SK-N-SH (cell line): ENCODE measurements at regions not wholly inside any gene's neighbourhood (a gene's known extent, or its start where the extent isn't known, plus 50 kb on each side); places are given as distances from the start of the nearest gene placed in this dataset.

Source experiments
- CTCF ChIA-PET: fragments of 300-600, 350-600 bp; formaldehyde crosslinking; extraction: SDS; loops from one replicate; lab custom pipeline; 2021; lab: Yijun Ruan, JAX
- POLR2A ChIA-PET: fragments of 350-600 bp; sonication (Branson Sonifier 250); formaldehyde crosslinking; extraction: SDS; loops from one replicate; lab custom pipeline; 2020; ENCODE audit warnings: antibody characterized with exemption, inconsistent platforms; lab: Yijun Ruan, JAX
- DNase-seq: peaks from one replicate; pipeline ENCODE4 v3.0.0; 2012
- H2AFZ ChIP-seq: fragments of 200-600 bp; sonication (generic); 2 replicates; pipeline ENCODE4 v1.8.1; 2016; ENCODE audit warnings: antibody characterized with exemption, mild to moderate bottlenecking, low read depth
- H3F3A ChIP-seq: fragments of 200-600 bp; sonication (generic); replicated peaks from 2 replicates; pipeline ENCODE3; 2016; ENCODE audit warnings: antibody characterized with exemption, mild to moderate bottlenecking; ENCODE audit not compliant: insufficient read depth
- H3K27ac ChIP-seq, 2 experiments: fragments of 200-500 bp in 1 of 2; fragments of 200-600 bp in 1 of 2; sonication (Bioruptor generic) in 1 of 2; sonication (generic), shearing (Covaris generic) in 1 of 2; 2 replicates each; pipeline versions ENCODE4 v1.5.1 to v1.6.1; 2014 to 2016; ENCODE audit warnings: low read depth in 2 of 2, inconsistent platforms in 1 of 2, low read length in 1 of 2, mild to moderate bottlenecking in 1 of 2, mixed read lengths in 1 of 2
- H3K27me3 ChIP-seq: fragments of 200-600 bp; sonication (generic), shearing (Covaris generic); 2 replicates; pipeline ENCODE4 v1.6.1; 2016; ENCODE audit warnings: mixed run types; ENCODE audit not compliant: insufficient read depth
- H3K36me3 ChIP-seq, 2 experiments: fragments of 200-500 bp in 1 of 2; fragments of 200-600 bp in 1 of 2; sonication (Bioruptor generic) in 1 of 2; sonication (generic) in 1 of 2; replicated peaks in 1 of 2; 2 replicates each; pipeline versions ENCODE3 to v1.5.1; 2014 to 2016; ENCODE audit warnings: low read length in 1 of 2, mild to moderate bottlenecking in 1 of 2; ENCODE audit not compliant: insufficient read depth in 2 of 2, control insufficient read depth in 1 of 2
- H3K4me1 ChIP-seq, 2 experiments: fragments of 200-500 bp in 1 of 2; fragments of 200-600 bp in 1 of 2; sonication (Bioruptor generic) in 1 of 2; sonication (generic), shearing (Covaris generic) in 1 of 2; 2 replicates each; pipeline versions ENCODE4 v1.5.1 to v1.6.1; 2014 to 2016; ENCODE audit warnings: low read depth in 1 of 2, low read length in 1 of 2, mixed run types in 1 of 2; ENCODE audit not compliant: insufficient read depth in 2 of 2, control insufficient read depth in 1 of 2
- H3K4me2 ChIP-seq: fragments of 200-600 bp; sonication (generic), shearing (Covaris generic); 2 replicates; pipeline ENCODE4 v1.6.1; 2017; ENCODE audit warnings: mixed run types
- H3K4me3 ChIP-seq, 2 experiments: fragments of 200-500 bp in 1 of 2; fragments of 200-600 bp in 1 of 2; sonication (Bioruptor generic) in 1 of 2; sonication (generic), shearing (Covaris generic) in 1 of 2; 2 replicates each; pipeline versions ENCODE4 v1.5.1 to v1.8.1; 2014 to 2016; ENCODE audit warnings: low read depth in 2 of 2, inconsistent platforms in 1 of 2, low read length in 1 of 2, mild to moderate bottlenecking in 1 of 2, mixed read lengths in 1 of 2, moderate library complexity in 1 of 2
- H3K79me2 ChIP-seq: fragments of 200-600 bp; sonication (generic); 2 replicates; pipeline ENCODE4 v1.8.1; 2017; ENCODE audit warnings: mild to moderate bottlenecking; ENCODE audit not compliant: insufficient read depth
- H3K9ac ChIP-seq: fragments of 200-600 bp; sonication (generic); 2 replicates; pipeline ENCODE4 v1.6.1; 2017; ENCODE audit warnings: mixed run types
- H3K9me2 ChIP-seq: fragments of 200-600 bp; sonication (generic); 2 replicates; pipeline ENCODE4 v1.6.1; 2017; ENCODE audit warnings: mixed run types
- H3K9me3 ChIP-seq: fragments of 200-600 bp; sonication (generic); 2 replicates; pipeline ENCODE4 v1.6.1; 2017; ENCODE audit warnings: mixed run types, mild to moderate bottlenecking, moderate library complexity
- H4K20me1 ChIP-seq: fragments of 200-600 bp; sonication (generic); 2 replicates; pipeline ENCODE4 v1.6.1; 2017; ENCODE audit warnings: mild to moderate bottlenecking, mixed run types; ENCODE audit not compliant: insufficient read depth
- CHD2 ChIP-seq: fragments of 150-350 bp; IDR thresholded peaks from 2 replicates; pipeline ENCODE4 v1.6.1; 2018; ENCODE audit warnings: low read length; ENCODE audit not compliant: partially characterized antibody
- GATA2 ChIP-seq: sonication (generic); formaldehyde crosslinking; IDR thresholded peaks from 2 replicates; pipeline ENCODE4 v1.5.0; 2020; ENCODE audit warnings: mild to moderate bottlenecking, missing genetic modification reagents
- POLR2AphosphoS5 ChIP-seq: IDR thresholded peaks from 2 replicates; pipeline ENCODE4 v1.6.1; 2012; ENCODE audit warnings: low read depth, low read length
- RFX5 ChIP-seq: IDR thresholded peaks from 2 replicates; pipeline ENCODE4 v1.6.1; 2012; ENCODE audit warnings: mild to moderate bottlenecking, improper control_type of control experiment, low read length
- TAF1 ChIP-seq: IDR thresholded peaks from 2 replicates; pipeline ENCODE4 v1.6.1; 2012; ENCODE audit warnings: low read depth, mild to moderate bottlenecking, low read length, moderate library complexity, borderline replicate concordance
- USF1 ChIP-seq: IDR thresholded peaks from 2 replicates; pipeline ENCODE4 v1.4.0; 2012; ENCODE audit warnings: low read depth, borderline replicate concordance
- WGBS: methylation state at CpG from one replicate; pipeline ENCODE4 v1.1.6; 2017; ENCODE audit warnings: low lambda C conversion rate; 5-methylcytosine and 5-hydroxymethylcytosine counted together
- TF ChIP-seq, protein P1 (sequence below): fragments of 200-600 bp; sonication (generic); IDR thresholded peaks from 2 replicates; pipeline ENCODE4 v1.6.1; 2017; ENCODE audit warnings: antibody characterized with exemption, mild to moderate bottlenecking, moderate library complexity
- TF ChIP-seq, protein P2 (sequence below): IDR thresholded peaks from 2 replicates; pipeline ENCODE4 v1.6.1; 2012; ENCODE audit warnings: mild to moderate bottlenecking, low read depth, low read length, moderate library complexity
- TF ChIP-seq, protein P3 (sequence below): IDR thresholded peaks from 2 replicates; pipeline ENCODE4 v1.4.0; 2012; ENCODE audit warnings: low read depth

DNA sequence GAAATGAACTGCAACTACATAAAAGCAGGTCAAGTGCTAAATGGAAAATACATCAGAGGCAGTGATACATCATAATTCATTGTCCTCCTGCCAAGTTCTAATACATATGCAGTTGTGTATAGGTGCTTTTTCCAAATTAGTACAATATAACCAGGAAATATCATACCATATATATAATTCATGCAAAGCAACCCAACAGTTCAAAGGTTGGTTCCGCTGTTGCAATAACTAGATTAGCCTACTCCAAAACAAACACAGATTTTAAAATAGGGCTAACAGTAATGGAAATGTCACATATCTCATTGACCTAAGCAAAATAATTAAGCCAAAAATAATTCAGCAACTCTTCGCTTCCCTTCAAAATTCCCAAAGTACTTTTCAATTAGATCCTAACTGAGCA is 88.9 kb upstream of the NEBL start:
- no peak for DNase-seq
- H3K9me3 ChIP-seq = no peaks in the 10 kb centered on the region
- no peaks in the 10 kb centered on the region for H3K79me2 ChIP-seq
- 83% methylated on average over 2 of the region's 2 CpGs for WGBS
- H2AFZ ChIP-seq = no peak overlapping the region
- H3F3A ChIP-seq = no peaks in the 10 kb centered on the region
- no peaks in the 10 kb centered on the region for H4K20me1 ChIP-seq
- H3K9me2 ChIP-seq = no peaks in the 10 kb centered on the region
- H3K27ac ChIP-seq = no peak overlapping the region; a peak in 1 of 4 replicates
- H3K4me2 ChIP-seq = no peak overlapping the region
- peaks cover 0 to 6% of the 10 kb centered on the region in 2 experiments; a peak in 3 of 4 replicates for H3K4me1 ChIP-seq
- no peak overlapping the region for H3K9ac ChIP-seq
- POLR2A ChIA-PET = no interaction called here
- CTCF ChIA-PET = interaction anchor here (1.1 to 1.3 kb wide), 2 partner anchors 27 to 41 kb away, joined by 3 read pairs; no protein-coding TSS in a partner anchor
- no peaks in the 10 kb centered on the region for H3K27me3 ChIP-seq
- no peak overlapping the region for H3K4me3 ChIP-seq
- no peak for TF ChIP-seq GATA2 (CRISPR knock-in tag)
- H3K36me3 ChIP-seq = no peaks in the 10 kb centered on the region

GRCh38 chr10:20984662-20985061 is 87.6 kb upstream of the NEBL start:
- peak overlapping the region in 1 of 2 experiments; percentile 43; a peak in 1 of 4 replicates for H3K27ac ChIP-seq
- no peaks in the 10 kb centered on the region for H3K9me3 ChIP-seq
- ChIA-PET CTCF (interaction anchor here (0.6 to 1.3 kb wide), 2 partner anchors 28 to 95 kb away, joined by 3 read pairs; no protein-coding TSS in a partner anchor), POLR2A (no interaction called here)
- no peaks in the 10 kb centered on the region for H3K9me2 ChIP-seq
- H3K27me3 ChIP-seq = no peaks in the 10 kb centered on the region
- no peak overlapping the region for H2AFZ ChIP-seq
- no peak for DNase-seq
- no peaks in the 10 kb centered on the region for H4K20me1 ChIP-seq
- WGBS = 65% methylated on average over 5 of the region's 8 CpGs
- no peak overlapping the region for H3K4me2 ChIP-seq
- H3K36me3 ChIP-seq = no peaks in the 10 kb centered on the region
- H3F3A ChIP-seq = no peaks in the 10 kb centered on the region
- no peak overlapping the region for H3K9ac ChIP-seq
- H3K4me3 ChIP-seq = no peak overlapping the region
- TF ChIP-seq, protein P1, sequence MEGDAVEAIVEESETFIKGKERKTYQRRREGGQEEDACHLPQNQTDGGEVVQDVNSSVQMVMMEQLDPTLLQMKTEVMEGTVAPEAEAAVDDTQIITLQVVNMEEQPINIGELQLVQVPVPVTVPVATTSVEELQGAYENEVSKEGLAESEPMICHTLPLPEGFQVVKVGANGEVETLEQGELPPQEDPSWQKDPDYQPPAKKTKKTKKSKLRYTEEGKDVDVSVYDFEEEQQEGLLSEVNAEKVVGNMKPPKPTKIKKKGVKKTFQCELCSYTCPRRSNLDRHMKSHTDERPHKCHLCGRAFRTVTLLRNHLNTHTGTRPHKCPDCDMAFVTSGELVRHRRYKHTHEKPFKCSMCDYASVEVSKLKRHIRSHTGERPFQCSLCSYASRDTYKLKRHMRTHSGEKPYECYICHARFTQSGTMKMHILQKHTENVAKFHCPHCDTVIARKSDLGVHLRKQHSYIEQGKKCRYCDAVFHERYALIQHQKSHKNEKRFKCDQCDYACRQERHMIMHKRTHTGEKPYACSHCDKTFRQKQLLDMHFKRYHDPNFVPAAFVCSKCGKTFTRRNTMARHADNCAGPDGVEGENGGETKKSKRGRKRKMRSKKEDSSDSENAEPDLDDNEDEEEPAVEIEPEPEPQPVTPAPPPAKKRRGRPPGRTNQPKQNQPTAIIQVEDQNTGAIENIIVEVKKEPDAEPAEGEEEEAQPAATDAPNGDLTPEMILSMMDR = no peak
- TF ChIP-seq, protein P2, sequence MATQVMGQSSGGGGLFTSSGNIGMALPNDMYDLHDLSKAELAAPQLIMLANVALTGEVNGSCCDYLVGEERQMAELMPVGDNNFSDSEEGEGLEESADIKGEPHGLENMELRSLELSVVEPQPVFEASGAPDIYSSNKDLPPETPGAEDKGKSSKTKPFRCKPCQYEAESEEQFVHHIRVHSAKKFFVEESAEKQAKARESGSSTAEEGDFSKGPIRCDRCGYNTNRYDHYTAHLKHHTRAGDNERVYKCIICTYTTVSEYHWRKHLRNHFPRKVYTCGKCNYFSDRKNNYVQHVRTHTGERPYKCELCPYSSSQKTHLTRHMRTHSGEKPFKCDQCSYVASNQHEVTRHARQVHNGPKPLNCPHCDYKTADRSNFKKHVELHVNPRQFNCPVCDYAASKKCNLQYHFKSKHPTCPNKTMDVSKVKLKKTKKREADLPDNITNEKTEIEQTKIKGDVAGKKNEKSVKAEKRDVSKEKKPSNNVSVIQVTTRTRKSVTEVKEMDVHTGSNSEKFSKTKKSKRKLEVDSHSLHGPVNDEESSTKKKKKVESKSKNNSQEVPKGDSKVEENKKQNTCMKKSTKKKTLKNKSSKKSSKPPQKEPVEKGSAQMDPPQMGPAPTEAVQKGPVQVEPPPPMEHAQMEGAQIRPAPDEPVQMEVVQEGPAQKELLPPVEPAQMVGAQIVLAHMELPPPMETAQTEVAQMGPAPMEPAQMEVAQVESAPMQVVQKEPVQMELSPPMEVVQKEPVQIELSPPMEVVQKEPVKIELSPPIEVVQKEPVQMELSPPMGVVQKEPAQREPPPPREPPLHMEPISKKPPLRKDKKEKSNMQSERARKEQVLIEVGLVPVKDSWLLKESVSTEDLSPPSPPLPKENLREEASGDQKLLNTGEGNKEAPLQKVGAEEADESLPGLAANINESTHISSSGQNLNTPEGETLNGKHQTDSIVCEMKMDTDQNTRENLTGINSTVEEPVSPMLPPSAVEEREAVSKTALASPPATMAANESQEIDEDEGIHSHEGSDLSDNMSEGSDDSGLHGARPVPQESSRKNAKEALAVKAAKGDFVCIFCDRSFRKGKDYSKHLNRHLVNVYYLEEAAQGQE = no peak
- TF ChIP-seq, protein P3, sequence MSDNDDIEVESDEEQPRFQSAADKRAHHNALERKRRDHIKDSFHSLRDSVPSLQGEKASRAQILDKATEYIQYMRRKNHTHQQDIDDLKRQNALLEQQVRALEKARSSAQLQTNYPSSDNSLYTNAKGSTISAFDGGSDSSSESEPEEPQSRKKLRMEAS = no peak
- TF ChIP-seq CHD2 = no peak
- TF ChIP-seq TAF1 = no peak
- no peak for TF ChIP-seq RFX5
- TF ChIP-seq POLR2AphosphoS5 = no peak
- TF ChIP-seq USF1 = no peak
- H3K79me2 ChIP-seq = no peaks in the 10 kb centered on the region
- peaks cover 0 to 6% of the 10 kb centered on the region in 2 experiments; a peak in 2 of 4 replicates for H3K4me1 ChIP-seq
